NCI-H748 (cell line): ENCODE measurements at regions not wholly inside any gene's neighbourhood (a gene's known extent, or its start where the extent isn't known, plus 50 kb on each side); places are given as distances from the start of the nearest gene placed in this dataset.
"Not testable (repeated sequence)": the region's sequence is repeated elsewhere in the genome, so short reads cannot be mapped to it uniquely, and the experiment has no call there.

Experiments
- DNase-seq: peaks from one replicate; lab custom pipeline; 2025; ENCODE audit not compliant: unreplicated experiment; lab: John Stamatoyannopoulos, UW

GRCh38 chrX:66692512-66692911 lies 53.6 kb upstream of the EDA2R start:
- DNase-seq = not testable (repeated sequence)
